Thoracic aorta (tissue), 2 donors: ENCODE measurements at regions not wholly inside any gene's neighbourhood (a gene's known extent, or its start where the extent isn't known, plus 50 kb on each side); places are given as distances from the start of the nearest gene placed in this dataset.

ENCODE experiments used
- ATAC-seq: fragments of 150-250 bp; one replicate; pipeline ENCODE4 v1.8.0; 2017; ENCODE audit warnings: low read depth; ENCODE audit not compliant: insufficient number of reproducible peaks, low FRiP score
- DNase-seq: peaks from one replicate; pipeline ENCODE4 v3.0.0-alpha.2; 2020; ENCODE audit warnings: low spot score
- H3K27ac ChIP-seq, 2 donors: fragments of 200-600 bp; sonication (generic); 1 replicate in 1 of 2; 2 replicates in 1 of 2; pipeline ENCODE4 v1.5.1; 2016; ENCODE audit warnings: mild to moderate bottlenecking in 2 of 2, moderate library complexity in 2 of 2
- H3K27me3 ChIP-seq: fragments of 200-600 bp; sonication (generic); replicated peaks from 2 replicates; pipeline ENCODE4 v1.6.0; 2016; ENCODE audit warnings: mild to moderate bottlenecking; ENCODE audit not compliant: insufficient read depth
- H3K36me3 ChIP-seq: fragments of 200-600 bp; sonication (generic); one replicate; pipeline ENCODE4 v1.5.1; 2016
- H3K4me1 ChIP-seq, 2 donors: fragments of 200-600 bp; sonication (generic); 1 replicate in 1 of 2; 2 replicates in 1 of 2; pipeline versions ENCODE4 v1.5.1 to v1.6.0; 2016; ENCODE audit warnings: low read depth in 2 of 2, mild to moderate bottlenecking in 1 of 2; ENCODE audit not compliant: control insufficient read depth in 1 of 2
- H3K4me3 ChIP-seq: fragments of 200-600 bp; sonication (generic); 2 replicates; pipeline ENCODE4 v1.5.1; 2016; ENCODE audit warnings: mild to moderate bottlenecking
- H3K9me3 ChIP-seq: fragments of 200-600 bp; sonication (generic); 2 replicates; pipeline ENCODE4 v1.5.1; 2016
- TF ChIP-seq, protein P1 (sequence below): fragments of 200-600 bp; sonication (generic); IDR thresholded peaks from one replicate; pipeline ENCODE4 v1.5.1; 2019; ENCODE audit warnings: antibody characterized with exemption

DNA sequence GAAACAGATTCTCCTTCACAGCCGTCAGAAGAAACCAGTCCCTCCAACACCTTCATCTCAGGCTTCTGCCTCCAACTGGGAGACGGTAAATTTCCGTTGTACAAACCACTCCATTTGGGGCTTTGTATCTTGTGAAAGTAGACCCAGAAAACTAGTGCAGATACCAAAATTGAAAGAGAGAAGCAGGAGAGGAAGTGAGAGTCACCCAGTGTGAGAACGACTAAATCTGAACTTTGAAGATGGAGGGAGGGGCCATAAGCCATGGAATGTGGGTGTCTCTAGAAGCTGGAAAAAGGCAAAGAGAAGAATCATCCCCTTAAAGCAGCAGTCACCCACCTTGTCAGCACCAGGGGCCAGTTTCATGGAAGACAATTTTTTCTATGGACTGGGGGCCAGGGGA lies 88.3 kb upstream of the LRATD1 start:
- Histone ChIP-seq H3K4me1 (no peaks in the 10 kb centered on the region), H3K9me3 (no peaks in the 10 kb centered on the region), H3K27ac (no peak overlapping the region), H3K36me3 (no peaks in the 10 kb centered on the region), H3K27me3 (no peaks in the 10 kb centered on the region), H3K4me3 (no peak overlapping the region)
- TF ChIP-seq, protein P1, sequence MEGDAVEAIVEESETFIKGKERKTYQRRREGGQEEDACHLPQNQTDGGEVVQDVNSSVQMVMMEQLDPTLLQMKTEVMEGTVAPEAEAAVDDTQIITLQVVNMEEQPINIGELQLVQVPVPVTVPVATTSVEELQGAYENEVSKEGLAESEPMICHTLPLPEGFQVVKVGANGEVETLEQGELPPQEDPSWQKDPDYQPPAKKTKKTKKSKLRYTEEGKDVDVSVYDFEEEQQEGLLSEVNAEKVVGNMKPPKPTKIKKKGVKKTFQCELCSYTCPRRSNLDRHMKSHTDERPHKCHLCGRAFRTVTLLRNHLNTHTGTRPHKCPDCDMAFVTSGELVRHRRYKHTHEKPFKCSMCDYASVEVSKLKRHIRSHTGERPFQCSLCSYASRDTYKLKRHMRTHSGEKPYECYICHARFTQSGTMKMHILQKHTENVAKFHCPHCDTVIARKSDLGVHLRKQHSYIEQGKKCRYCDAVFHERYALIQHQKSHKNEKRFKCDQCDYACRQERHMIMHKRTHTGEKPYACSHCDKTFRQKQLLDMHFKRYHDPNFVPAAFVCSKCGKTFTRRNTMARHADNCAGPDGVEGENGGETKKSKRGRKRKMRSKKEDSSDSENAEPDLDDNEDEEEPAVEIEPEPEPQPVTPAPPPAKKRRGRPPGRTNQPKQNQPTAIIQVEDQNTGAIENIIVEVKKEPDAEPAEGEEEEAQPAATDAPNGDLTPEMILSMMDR: no peak
- DNase-seq (no peak), ATAC-seq (no peak)

DNA sequence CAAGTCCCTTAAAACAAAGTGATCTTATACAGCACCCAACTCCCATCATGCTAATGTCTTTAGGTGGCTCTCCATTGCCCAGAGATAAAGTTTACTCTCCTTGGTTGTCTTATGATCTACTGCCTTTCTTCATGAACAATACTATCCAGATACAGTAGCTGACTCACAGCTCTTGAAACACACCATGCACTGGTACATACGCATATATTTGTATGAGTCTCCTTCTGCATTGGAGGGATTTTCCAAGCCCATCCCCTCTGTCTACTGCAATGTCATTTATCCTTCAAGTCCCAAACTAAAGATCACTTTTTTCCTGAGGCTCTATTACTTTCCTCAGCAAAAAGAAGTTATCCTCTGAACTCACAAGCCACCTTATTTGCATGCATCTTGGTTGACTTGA lies 84.7 kb upstream of the LRATD1 start:
- H3K27ac ChIP-seq: no peak overlapping the region
- TF ChIP-seq, protein P1: no peak
- H3K4me1 ChIP-seq: no peaks in the 10 kb centered on the region
- no peaks in the 10 kb centered on the region for H3K27me3 ChIP-seq
- no peaks in the 10 kb centered on the region for H3K36me3 ChIP-seq
- no peaks in the 10 kb centered on the region for H3K9me3 ChIP-seq
- DNase-seq (no peak), ATAC-seq (no peak)
- H3K4me3 ChIP-seq: no peak overlapping the region

DNA sequence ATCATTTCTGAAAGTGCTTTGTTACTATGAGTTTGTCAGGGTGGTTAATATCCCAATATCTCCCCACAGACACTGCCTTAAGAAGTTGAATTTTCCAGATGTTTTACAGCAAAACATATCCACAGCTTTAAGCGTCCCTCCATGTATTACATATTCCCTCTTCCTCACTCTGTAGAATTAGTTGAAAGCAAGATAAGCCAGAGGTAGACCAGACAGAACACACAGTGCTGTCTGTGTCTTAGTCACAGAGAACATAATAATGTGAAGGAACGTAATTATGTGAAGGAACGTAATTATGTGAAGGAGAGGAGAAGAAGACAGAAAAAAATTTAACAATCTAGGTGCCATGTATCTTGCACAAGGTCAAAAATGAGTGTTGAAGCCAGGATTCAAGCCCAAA lies 81.9 kb upstream of the LRATD1 start:
- TF ChIP-seq, protein P1: no peak
- ATAC-seq (no peak), DNase-seq (no peak)
- Histone ChIP-seq H3K27ac (no peak overlapping the region), H3K27me3 (no peaks in the 10 kb centered on the region), H3K36me3 (no peaks in the 10 kb centered on the region), H3K9me3 (no peaks in the 10 kb centered on the region), H3K4me3 (no peak overlapping the region), H3K4me1 (no peaks in the 10 kb centered on the region)

DNA sequence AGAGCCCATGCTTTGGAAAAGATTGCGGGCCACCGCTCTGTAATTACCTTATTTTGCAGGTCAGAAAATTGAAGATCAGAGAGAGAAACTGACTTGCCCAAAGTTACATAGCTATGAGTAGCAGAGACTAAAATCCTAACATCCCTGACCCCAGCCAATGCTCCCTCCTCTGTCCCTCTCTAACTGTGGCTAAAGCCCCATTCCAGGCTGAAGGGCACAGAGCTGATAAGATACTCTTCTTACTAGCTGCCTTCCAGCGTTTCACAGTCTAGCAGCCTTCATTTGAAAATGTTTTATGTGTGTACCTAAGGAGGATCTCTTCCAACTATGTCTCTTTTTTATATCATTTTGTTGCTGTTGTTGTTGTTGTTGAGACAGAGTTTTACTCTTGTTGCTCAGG lies 81.4 kb upstream of the LRATD1 start:
- Histone ChIP-seq H3K4me1 (no peaks in the 10 kb centered on the region), H3K27me3 (no peaks in the 10 kb centered on the region), H3K27ac (no peak overlapping the region), H3K4me3 (no peak overlapping the region), H3K36me3 (no peaks in the 10 kb centered on the region), H3K9me3 (no peaks in the 10 kb centered on the region)
- DNase-seq (no peak), ATAC-seq (no peak)
- TF ChIP-seq, protein P1: no peak

DNA sequence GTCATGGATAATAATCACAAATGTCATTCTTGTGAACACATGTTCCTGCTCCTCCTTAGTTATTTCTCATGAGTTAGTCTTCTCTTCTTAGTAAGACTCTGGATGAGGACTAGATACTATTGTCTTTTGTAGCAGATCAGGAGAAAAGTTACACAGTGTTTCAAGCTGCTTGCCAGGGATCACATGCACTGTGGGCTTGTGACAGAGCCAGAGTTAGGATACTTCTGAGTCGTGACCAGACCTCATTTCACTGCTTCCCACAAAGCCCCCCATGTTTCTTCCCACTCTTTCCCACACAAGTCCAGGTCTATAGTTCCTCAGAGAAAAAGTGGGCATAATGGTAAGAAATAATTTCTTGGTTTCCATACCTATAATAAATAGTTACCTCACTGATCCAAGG lies 80.2 kb upstream of the LRATD1 start:
- TF ChIP-seq, protein P1: no peak
- ATAC-seq (no peak), DNase-seq (no peak)
- Histone ChIP-seq H3K9me3 (no peaks in the 10 kb centered on the region), H3K4me1 (no peaks in the 10 kb centered on the region), H3K27me3 (no peaks in the 10 kb centered on the region), H3K27ac (no peak overlapping the region), H3K4me3 (no peak overlapping the region), H3K36me3 (no peaks in the 10 kb centered on the region)
